IMR-90 (cell line): ENCODE measurements at regions not wholly inside any gene's neighbourhood (a gene's known extent, or its start where the extent isn't known, plus 50 kb on each side); places are given as distances from the start of the nearest gene placed in this dataset.

ENCODE experiments used
- ATAC-seq: fragments of 200-7000 bp; cut with Tn5 transposase; 2 replicates; pipeline ENCODE4 v1.9.1; 2020; ENCODE audit warnings: low read depth, mild to moderate bottlenecking, moderate library complexity
- BruUV-seq: library from RNA; stranded (reverse); fragments of 400-500 nt; replicated peaks from 2 replicates; lab custom pipeline; 2021; lab: Mats Ljungman, UMichigan
- CTCF ChIA-PET: fragments of 300-600 bp; formaldehyde crosslinking; extraction: SDS; loops from one replicate; lab custom pipeline; 2021; ENCODE audit warnings: antibody characterized with exemption; lab: Yijun Ruan, JAX
- POLR2A ChIA-PET: fragments of 300-600 bp; sonication (Branson Sonifier 250); formaldehyde crosslinking; loops from one replicate; lab custom pipeline; 2022; ENCODE audit warnings: antibody characterized with exemption; ENCODE audit not compliant: unreplicated experiment; lab: Charles Lee
- DNase-seq: peaks from one replicate; pipeline ENCODE4 v3.0.0; 2013
- H2AFZ ChIP-seq: replicated peaks from 2 replicates; pipeline ENCODE3; 2013; ENCODE audit warnings: low read length, mild to moderate bottlenecking; ENCODE audit not compliant: poor library complexity
- H2AK5ac ChIP-seq: 2 replicates; pipeline ENCODE4 v1.6.1; 2013; ENCODE audit warnings: low read depth, low read length, inconsistent platforms
- H2AK9ac ChIP-seq: replicated peaks from 2 replicates; pipeline ENCODE3; 2013; ENCODE audit warnings: mild to moderate bottlenecking, low read depth, low read length, moderate library complexity; ENCODE audit not compliant: poor library complexity
- H2BK120ac ChIP-seq: 2 replicates; pipeline ENCODE4 v1.6.1; 2013; ENCODE audit warnings: low read depth, low read length, inconsistent platforms
- H2BK15ac ChIP-seq: 3 replicates; pipeline ENCODE4 v1.6.1; 2013; ENCODE audit warnings: low read depth, low read length, inconsistent platforms
- H2BK20ac ChIP-seq: 2 replicates; pipeline ENCODE4 v1.6.1; 2013; ENCODE audit warnings: low read depth, mild to moderate bottlenecking, inconsistent platforms, low read length, moderate library complexity
- H2BK5ac ChIP-seq: 2 replicates; pipeline ENCODE4 v1.6.1; 2013; ENCODE audit warnings: mild to moderate bottlenecking, low read depth, low read length, inconsistent platforms; ENCODE audit not compliant: poor library complexity, severe bottlenecking
- H3K14ac ChIP-seq: replicated peaks from 2 replicates; pipeline ENCODE4 v1.6.1; 2013; ENCODE audit warnings: low read depth, low read length, inconsistent platforms
- H3K18ac ChIP-seq: 2 replicates; pipeline ENCODE4 v1.6.1; 2013; ENCODE audit warnings: low read depth, low read length, control low read depth
- H3K23ac ChIP-seq: 2 replicates; pipeline ENCODE4 v1.6.1; 2013; ENCODE audit warnings: low read depth, low read length, inconsistent platforms
- H3K27ac ChIP-seq: 2 replicates; pipeline ENCODE4 v1.5.1; 2013; ENCODE audit warnings: mild to moderate bottlenecking, control low read depth, low read length; ENCODE audit not compliant: insufficient read depth
- H3K27me3 ChIP-seq: 2 replicates; pipeline ENCODE4 v1.6.1; 2013; ENCODE audit warnings: low read length; ENCODE audit not compliant: control insufficient read depth, insufficient read depth
- H3K36me3 ChIP-seq: 2 replicates; pipeline ENCODE4 v1.6.1; 2013; ENCODE audit warnings: low read length, mixed read lengths; ENCODE audit not compliant: control insufficient read depth, insufficient read depth
- H3K4ac ChIP-seq: 2 replicates; pipeline ENCODE4 v1.6.1; 2013; ENCODE audit warnings: low read depth, low read length, inconsistent platforms
- H3K4me1 ChIP-seq: 2 replicates; pipeline ENCODE4 v1.6.1; 2013; ENCODE audit warnings: low read length, mixed read lengths; ENCODE audit not compliant: control insufficient read depth, insufficient read depth
- H3K4me2 ChIP-seq: 2 replicates; pipeline ENCODE4 v1.6.1; 2013; ENCODE audit warnings: low read depth, mild to moderate bottlenecking, control low read depth, low read length, moderate library complexity
- H3K4me3 ChIP-seq: 2 replicates; pipeline ENCODE4 v1.5.1; 2013; ENCODE audit warnings: low read depth, mild to moderate bottlenecking, control low read depth, low read length, moderate library complexity; ENCODE audit not compliant: insufficient read depth
- H3K56ac ChIP-seq: 2 replicates; pipeline ENCODE4 v1.6.1; 2013; ENCODE audit warnings: low read length, inconsistent platforms; ENCODE audit not compliant: insufficient read depth; ENCODE audit errors: extremely low read depth
- H3K79me1 ChIP-seq, 2 experiments: 2 replicates each; pipeline ENCODE4 v1.6.1; 2013; ENCODE audit warnings: low read length in 2 of 2, inconsistent platforms in 1 of 2, low read depth in 1 of 2
- H3K9ac ChIP-seq: 2 replicates; pipeline ENCODE4 v1.6.1; 2013; ENCODE audit warnings: low read depth, low read length, control low read depth
- H3K9me1 ChIP-seq: 2 replicates; pipeline ENCODE4 v1.6.1; 2013; ENCODE audit warnings: low read length, inconsistent platforms; ENCODE audit not compliant: insufficient read depth
- H3K9me3 ChIP-seq: 2 replicates; pipeline ENCODE4 v1.6.1; 2013; ENCODE audit warnings: low read length; ENCODE audit not compliant: control insufficient read depth, insufficient read depth
- H4K20me1 ChIP-seq: 2 replicates; pipeline ENCODE4 v1.6.1; 2013; ENCODE audit warnings: low read length, inconsistent platforms; ENCODE audit not compliant: insufficient read depth
- H4K5ac ChIP-seq: 2 replicates; pipeline ENCODE4 v1.6.1; 2013; ENCODE audit warnings: mild to moderate bottlenecking, low read depth, low read length, control low read depth
- H4K8ac ChIP-seq, 2 experiments: 2 replicates each; pipeline ENCODE4 v1.6.1; 2013; ENCODE audit warnings: low read depth in 2 of 2, low read length in 2 of 2, control low read depth in 1 of 2, inconsistent platforms in 1 of 2
- H4K91ac ChIP-seq: 2 replicates; pipeline ENCODE4 v1.6.1; 2013; ENCODE audit warnings: low read depth, low read length, inconsistent platforms; ENCODE audit not compliant: insufficient read depth
- BHLHE40 ChIP-seq: fragments of 150-350 bp; IDR thresholded peaks from 2 replicates; pipeline ENCODE4 v1.6.1; 2016; ENCODE audit warnings: mild to moderate bottlenecking, low read depth, low read length
- CEBPB ChIP-seq: IDR thresholded peaks from 2 replicates; pipeline ENCODE4 v1.6.1; 2012; ENCODE audit warnings: low read depth, low read length, improper control_type of control experiment
- CHD1 ChIP-seq: IDR thresholded peaks from 2 replicates; pipeline ENCODE4 v1.6.1; 2012; ENCODE audit warnings: low read depth, low read length, improper control_type of control experiment
- ELK1 ChIP-seq: fragments of 150-350 bp; IDR thresholded peaks from 2 replicates; pipeline ENCODE4 v1.6.1; 2016; ENCODE audit warnings: low read depth, mild to moderate bottlenecking, low read length, moderate library complexity, borderline replicate concordance
- FOS ChIP-seq: fragments of 150-350 bp; IDR thresholded peaks from 2 replicates; pipeline ENCODE4 v1.6.1; 2016; ENCODE audit warnings: low read depth, low read length
- MAFK ChIP-seq: IDR thresholded peaks from 2 replicates; pipeline ENCODE4 v1.6.1; 2012; ENCODE audit warnings: low read depth, low read length, improper control_type of control experiment
- MAZ ChIP-seq: IDR thresholded peaks from 2 replicates; pipeline ENCODE4 v1.6.1; 2012; ENCODE audit warnings: low read depth, mild to moderate bottlenecking, low read length, improper control_type of control experiment, moderate library complexity, borderline replicate concordance
- MXI1 ChIP-seq: IDR thresholded peaks from 2 replicates; pipeline ENCODE4 v1.6.1; 2012; ENCODE audit warnings: low read depth, mild to moderate bottlenecking, low read length, moderate library complexity, borderline replicate concordance
- NFE2L2 ChIP-seq: fragments of 150-350 bp; IDR thresholded peaks from 2 replicates; pipeline ENCODE4 v1.6.1; 2016; ENCODE audit warnings: low read depth, mild to moderate bottlenecking, low read length
- POLR2A ChIP-seq: IDR thresholded peaks from 2 replicates; pipeline ENCODE4 v1.6.1; 2012; ENCODE audit warnings: mild to moderate bottlenecking, low read depth, low read length
- RAD21 ChIP-seq: IDR thresholded peaks from 2 replicates; pipeline ENCODE4 v1.6.1; 2012; ENCODE audit warnings: low read length, improper control_type of control experiment
- RCOR1 ChIP-seq: IDR thresholded peaks from 2 replicates; pipeline ENCODE4 v1.6.1; 2012; ENCODE audit warnings: mild to moderate bottlenecking, low read length, improper control_type of control experiment; ENCODE audit not compliant: insufficient replicate concordance
- RFX5 ChIP-seq: IDR thresholded peaks from 2 replicates; pipeline ENCODE4 v1.8.0; 2012; ENCODE audit warnings: low read depth, mild to moderate bottlenecking, low read length, moderate library complexity
- SMC3 ChIP-seq: fragments of 150-350 bp; IDR thresholded peaks from 2 replicates; pipeline ENCODE4 v1.6.1; 2016; ENCODE audit warnings: low read depth, mild to moderate bottlenecking, antibody characterized with exemption, low read length, moderate library complexity
- WGBS, 2 experiments: methylation state at CpG; one replicate each; pipeline versions ENCODE4 v1.1.5 to v1.1.7; 2013; ENCODE audit warnings: missing lambda C conversion rate in 2 of 2; ENCODE audit not compliant: insufficient read length in 1 of 2; ENCODE audit errors: extremely low coverage in 2 of 2; 5-methylcytosine and 5-hydroxymethylcytosine counted together
- dilution Hi-C: fragments of 300-500 bp; cut with HindIII; formaldehyde crosslinking; loops from one replicate; pipeline ENCODE4 v1.14.3; 2018; ENCODE audit warnings: low sequenced_read_pairs; ENCODE audit not compliant: unreplicated experiment
- in situ Hi-C: fragments of 300-500 bp; cut with MboI; formaldehyde crosslinking; loops from 3 replicates; pipeline ENCODE4 v1.14.3; 2019; ENCODE audit warnings: low sequenced_read_pairs, inconsistent platforms, mixed read lengths
- intact Hi-C: fragments of 100-400 bp; cut with micrococcal nuclease; formaldehyde crosslinking; loops from 2 replicates; pipeline ENCODE4 v1.10.0; 2022
- TF ChIP-seq, protein P1 (sequence below): fragments of 150-350 bp; IDR thresholded peaks from 2 replicates; pipeline ENCODE4 v1.6.1; 2017; ENCODE audit warnings: mild to moderate bottlenecking, antibody characterized with exemption, low read length, low read depth
- TF ChIP-seq, protein P2 (sequence below): conservative IDR thresholded peaks from 2 replicates; pipeline ENCODE4 v1.5.1; 2012; ENCODE audit warnings: mild to moderate bottlenecking, low read depth, low read length, improper control_type of control experiment

GRCh38 chrX:149157976-149158375, 347.1 kb downstream of the IDS start:
- Histone ChIP-seq H2AK5ac (no peak overlapping the region), H3K56ac (no peak overlapping the region), H3K9me3 (peaks cover 2% of the 10 kb centered on the region; the same call in 1 of the 2 replicates), H2BK20ac (no peak overlapping the region), H3K27me3 (no peaks in the 10 kb centered on the region), H3K9me1 (no peaks in the 10 kb centered on the region), H3K18ac (no peak overlapping the region), H3K4me2 (no peak overlapping the region), H3K23ac (no peak overlapping the region), H3K14ac (no peak overlapping the region), H3K27ac (no peak overlapping the region), H3K9ac (no peak overlapping the region), H2BK15ac (no peak overlapping the region), H3K4me3 (no peak overlapping the region), H4K8ac (no peak overlapping the region), H3K4me1 (no peaks in the 10 kb centered on the region), H3K79me1 (no peaks in the 10 kb centered on the region), H2AFZ (no peak overlapping the region), H4K20me1 (no peaks in the 10 kb centered on the region), H2BK120ac (no peak overlapping the region), H3K36me3 (no peaks in the 10 kb centered on the region), H4K5ac (no peak overlapping the region), H2BK5ac (no peak overlapping the region), H2AK9ac (no peak overlapping the region), H3K4ac (no peak overlapping the region), H4K91ac (no peak overlapping the region)
- DNase-seq, result no peak
- intact Hi-C loops (no loop called here), in situ Hi-C loops (no loop called here), dilution Hi-C loops (no loop called here)
- CTCF ChIA-PET, result no interaction called here
- no TSS peak for BruUV-seq
- no peak for TF ChIP-seq CHD1
- TF ChIP-seq RAD21, result no peak
- no peak for TF ChIP-seq RCOR1
- TF ChIP-seq CEBPB, result no peak
- no peak for TF ChIP-seq MAFK
- no peak for TF ChIP-seq POLR2A
- TF ChIP-seq ELK1, result no peak
- TF ChIP-seq NFE2L2, result no peak
- TF ChIP-seq MAZ, result no peak
- TF ChIP-seq, protein P1, sequence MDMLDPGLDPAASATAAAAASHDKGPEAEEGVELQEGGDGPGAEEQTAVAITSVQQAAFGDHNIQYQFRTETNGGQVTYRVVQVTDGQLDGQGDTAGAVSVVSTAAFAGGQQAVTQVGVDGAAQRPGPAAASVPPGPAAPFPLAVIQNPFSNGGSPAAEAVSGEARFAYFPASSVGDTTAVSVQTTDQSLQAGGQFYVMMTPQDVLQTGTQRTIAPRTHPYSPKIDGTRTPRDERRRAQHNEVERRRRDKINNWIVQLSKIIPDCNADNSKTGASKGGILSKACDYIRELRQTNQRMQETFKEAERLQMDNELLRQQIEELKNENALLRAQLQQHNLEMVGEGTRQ, result no peak
- no peak for TF ChIP-seq RFX5
- no peak for TF ChIP-seq FOS
- TF ChIP-seq, protein P2, sequence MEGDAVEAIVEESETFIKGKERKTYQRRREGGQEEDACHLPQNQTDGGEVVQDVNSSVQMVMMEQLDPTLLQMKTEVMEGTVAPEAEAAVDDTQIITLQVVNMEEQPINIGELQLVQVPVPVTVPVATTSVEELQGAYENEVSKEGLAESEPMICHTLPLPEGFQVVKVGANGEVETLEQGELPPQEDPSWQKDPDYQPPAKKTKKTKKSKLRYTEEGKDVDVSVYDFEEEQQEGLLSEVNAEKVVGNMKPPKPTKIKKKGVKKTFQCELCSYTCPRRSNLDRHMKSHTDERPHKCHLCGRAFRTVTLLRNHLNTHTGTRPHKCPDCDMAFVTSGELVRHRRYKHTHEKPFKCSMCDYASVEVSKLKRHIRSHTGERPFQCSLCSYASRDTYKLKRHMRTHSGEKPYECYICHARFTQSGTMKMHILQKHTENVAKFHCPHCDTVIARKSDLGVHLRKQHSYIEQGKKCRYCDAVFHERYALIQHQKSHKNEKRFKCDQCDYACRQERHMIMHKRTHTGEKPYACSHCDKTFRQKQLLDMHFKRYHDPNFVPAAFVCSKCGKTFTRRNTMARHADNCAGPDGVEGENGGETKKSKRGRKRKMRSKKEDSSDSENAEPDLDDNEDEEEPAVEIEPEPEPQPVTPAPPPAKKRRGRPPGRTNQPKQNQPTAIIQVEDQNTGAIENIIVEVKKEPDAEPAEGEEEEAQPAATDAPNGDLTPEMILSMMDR, result no peak
- no peak for TF ChIP-seq BHLHE40
- TF ChIP-seq SMC3, result no peak
- TF ChIP-seq MXI1, result no peak
- no peak for ATAC-seq
- POLR2A ChIA-PET, result no interaction called here
- no CpG with 5 or more reads among the region's 1 CpG for WGBS, 2 experiments
